ENCODE measurements at regions not wholly inside any gene's neighbourhood (a gene's known extent, or its start where the extent isn't known, plus 50 kb on each side); places are given as distances from the start of the nearest gene placed in this dataset.

DNA sequence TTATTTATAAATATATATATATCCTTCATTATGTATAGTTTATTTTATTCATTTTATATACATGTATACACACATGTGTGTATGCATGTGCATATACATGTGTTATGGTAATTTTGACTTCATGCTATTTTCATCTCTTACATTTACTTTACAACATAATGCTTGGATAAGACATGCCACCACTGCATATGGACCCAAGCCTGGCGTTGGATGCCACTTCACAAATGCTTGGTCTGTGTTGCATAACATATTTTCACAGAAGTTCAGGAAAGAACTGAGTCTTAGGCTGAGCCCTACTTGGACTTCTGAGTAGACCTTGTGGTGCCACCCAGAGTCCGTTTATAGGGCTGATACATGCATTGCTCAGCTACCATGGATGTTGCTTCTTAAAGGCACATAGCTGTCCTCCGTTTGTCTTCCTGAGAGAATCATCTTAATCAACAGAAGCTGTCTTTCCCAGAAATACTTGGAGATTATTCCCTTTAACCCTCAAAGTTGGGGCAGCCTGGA lies 337.8 kb downstream of the BTBD3 start:
- TF ChIP-seq, protein P1, sequence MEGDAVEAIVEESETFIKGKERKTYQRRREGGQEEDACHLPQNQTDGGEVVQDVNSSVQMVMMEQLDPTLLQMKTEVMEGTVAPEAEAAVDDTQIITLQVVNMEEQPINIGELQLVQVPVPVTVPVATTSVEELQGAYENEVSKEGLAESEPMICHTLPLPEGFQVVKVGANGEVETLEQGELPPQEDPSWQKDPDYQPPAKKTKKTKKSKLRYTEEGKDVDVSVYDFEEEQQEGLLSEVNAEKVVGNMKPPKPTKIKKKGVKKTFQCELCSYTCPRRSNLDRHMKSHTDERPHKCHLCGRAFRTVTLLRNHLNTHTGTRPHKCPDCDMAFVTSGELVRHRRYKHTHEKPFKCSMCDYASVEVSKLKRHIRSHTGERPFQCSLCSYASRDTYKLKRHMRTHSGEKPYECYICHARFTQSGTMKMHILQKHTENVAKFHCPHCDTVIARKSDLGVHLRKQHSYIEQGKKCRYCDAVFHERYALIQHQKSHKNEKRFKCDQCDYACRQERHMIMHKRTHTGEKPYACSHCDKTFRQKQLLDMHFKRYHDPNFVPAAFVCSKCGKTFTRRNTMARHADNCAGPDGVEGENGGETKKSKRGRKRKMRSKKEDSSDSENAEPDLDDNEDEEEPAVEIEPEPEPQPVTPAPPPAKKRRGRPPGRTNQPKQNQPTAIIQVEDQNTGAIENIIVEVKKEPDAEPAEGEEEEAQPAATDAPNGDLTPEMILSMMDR (IDR thresholded peaks at IDR 0.05; ENCODE audit: insufficient read depth, low read depth, low read length, missing control alignments): no peak

DNA sequence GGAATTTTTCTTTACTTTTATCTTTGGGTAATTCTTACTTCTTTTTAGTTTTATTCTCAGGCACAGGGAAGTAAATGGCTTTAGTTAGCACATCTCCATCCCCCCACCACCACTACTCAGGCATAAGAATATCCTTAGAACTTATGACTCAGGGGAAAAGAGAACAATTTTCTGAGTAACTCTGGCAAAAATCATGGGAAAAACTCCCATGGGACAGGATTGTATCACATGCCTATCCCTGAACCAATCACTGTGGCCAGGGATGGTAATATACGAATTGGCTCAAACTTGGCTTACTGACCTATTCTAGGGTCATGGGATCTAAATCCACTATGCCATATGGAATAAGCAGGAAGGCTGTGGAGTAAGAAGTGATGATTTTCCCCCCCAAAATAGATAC lies 339.1 kb downstream of the BTBD3 start:
- TF ChIP-seq, protein P1 (IDR thresholded peaks at IDR 0.05; ENCODE audit: insufficient read depth, low read depth, low read length, missing control alignments): no peak
- no peak for DNase-seq (ENCODE audit: low read depth)
- no peak overlapping the region for H3K4me3 ChIP-seq (ENCODE audit: low read depth, low read length)

More for the DNA sequence above, 337.8 kb downstream of the BTBD3 start:
- H3K4me3 ChIP-seq (ENCODE audit: low read depth, low read length): no peak overlapping the region
- no peak for DNase-seq (ENCODE audit: low read depth)

DNA sequence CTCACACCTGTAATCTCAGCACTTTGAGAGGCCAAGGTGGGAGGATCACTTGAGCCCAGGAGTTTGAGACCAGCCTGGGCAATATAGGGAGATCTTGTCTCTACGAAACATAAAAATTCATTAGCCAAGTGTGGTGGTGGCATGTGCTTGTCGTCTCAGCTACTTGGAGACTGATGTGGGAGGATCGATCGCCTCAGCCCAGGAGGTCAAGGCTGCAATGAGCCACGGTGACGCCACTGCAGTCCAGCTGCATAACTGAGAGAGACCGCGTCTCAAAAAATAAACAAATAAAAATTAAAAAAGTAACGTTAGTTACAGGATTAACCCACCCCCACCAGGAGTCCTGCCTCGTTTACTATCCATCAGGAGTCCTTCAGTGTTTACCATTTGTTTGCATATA lies 345.1 kb downstream of the BTBD3 start:
- TF ChIP-seq, protein P1 (IDR thresholded peaks at IDR 0.05; ENCODE audit: insufficient read depth, low read depth, low read length, missing control alignments): no peak
- no peak for DNase-seq (ENCODE audit: low read depth)

DNA sequence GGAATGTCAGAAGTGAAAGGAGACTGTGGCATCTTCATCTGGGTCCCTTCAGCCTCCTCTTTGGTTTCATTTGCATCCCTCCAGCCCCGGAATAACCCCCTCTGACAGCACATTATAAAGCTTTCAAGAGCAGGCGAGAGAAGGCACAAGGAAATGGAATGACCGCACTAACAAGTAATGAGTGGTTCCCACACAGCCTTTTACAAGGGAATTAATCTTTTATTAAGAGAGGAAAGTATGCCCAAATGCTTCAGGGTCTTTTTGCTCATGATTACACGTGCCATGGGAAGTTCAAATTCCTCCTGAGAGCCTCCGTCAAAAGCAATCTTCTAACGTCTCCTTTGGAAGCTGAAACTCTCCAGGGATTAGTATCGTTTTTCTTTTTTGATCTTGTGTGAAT lies 347.0 kb downstream of the BTBD3 start:
- no peak for DNase-seq (ENCODE audit: low read depth)
- H3K4me3 ChIP-seq (ENCODE audit: low read depth, low read length): no peak overlapping the region
- TF ChIP-seq, protein P1 (IDR thresholded peaks at IDR 0.05; ENCODE audit: insufficient read depth, low read depth, low read length, missing control alignments): no peak

More for the DNA sequence above, 345.1 kb downstream of the BTBD3 start:
- H3K4me3 ChIP-seq (ENCODE audit: low read depth, low read length): no peak overlapping the region

DNA sequence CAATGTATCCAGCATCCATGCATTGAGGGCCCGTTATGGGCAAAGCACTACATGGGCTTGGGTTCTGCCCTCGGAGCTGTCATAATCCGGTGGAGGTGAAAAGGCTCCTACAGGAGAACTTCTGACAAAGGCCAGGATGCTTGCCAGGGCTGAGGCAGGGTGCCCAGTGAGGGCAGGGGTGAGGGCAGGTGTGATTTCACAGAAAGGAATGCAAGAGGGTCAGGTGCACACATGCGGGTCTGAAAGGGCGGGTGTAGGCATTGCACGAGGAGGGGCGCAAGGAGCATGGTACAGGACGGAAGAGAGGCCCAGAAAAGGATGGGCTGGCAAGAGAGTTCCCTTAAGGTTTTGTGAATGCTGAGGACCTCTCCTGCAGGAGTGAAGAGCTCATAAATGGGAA lies 348.0 kb downstream of the BTBD3 start:
- H3K4me3 ChIP-seq (ENCODE audit: low read depth, low read length): no peak overlapping the region
- TF ChIP-seq, protein P1 (IDR thresholded peaks at IDR 0.05; ENCODE audit: insufficient read depth, low read depth, low read length, missing control alignments): no peak
- no peak for DNase-seq (ENCODE audit: low read depth)

DNA sequence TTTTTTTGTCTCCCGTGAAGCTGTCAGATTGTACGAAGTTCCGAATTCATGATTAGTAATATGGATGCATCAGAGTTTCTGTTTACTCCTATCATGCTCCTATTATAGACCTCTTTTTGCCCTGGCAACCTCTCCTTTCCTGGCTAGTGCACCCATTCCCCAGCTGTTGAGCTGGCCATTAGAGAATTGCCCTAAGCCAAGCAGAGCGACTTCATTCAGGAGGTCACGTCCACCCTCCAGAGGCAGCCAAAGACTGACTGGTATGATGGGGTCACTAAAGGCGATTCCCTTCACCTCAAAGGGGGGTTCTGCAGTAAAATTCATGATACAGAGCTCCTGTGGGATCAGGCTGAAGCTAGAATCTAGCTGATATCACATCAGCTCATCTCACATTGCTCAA lies 351.9 kb downstream of the BTBD3 start:
- no peak overlapping the region for H3K4me3 ChIP-seq (ENCODE audit: low read depth, low read length)
- TF ChIP-seq, protein P1 (IDR thresholded peaks at IDR 0.05; ENCODE audit: insufficient read depth, low read depth, low read length, missing control alignments): no peak
- DNase-seq (ENCODE audit: low read depth): no peak

DNA sequence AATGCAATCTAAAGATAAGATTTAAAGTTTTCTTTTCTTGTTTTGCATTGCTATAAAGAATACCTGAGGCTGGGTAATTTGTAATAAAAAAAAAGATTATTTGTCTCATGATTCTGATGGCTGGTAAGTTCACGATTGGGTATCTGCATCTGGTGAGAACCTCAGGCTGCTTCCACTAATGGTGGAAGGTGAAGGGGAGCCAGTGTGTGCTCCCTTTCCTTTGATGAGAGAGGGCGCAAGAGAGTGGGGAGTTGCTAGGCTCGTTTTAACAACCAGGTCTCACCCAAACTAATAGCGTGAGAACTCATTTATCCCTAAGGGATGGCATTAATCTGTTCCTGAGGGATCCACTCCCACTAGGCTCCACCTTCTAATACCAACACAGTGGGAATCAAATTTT lies 353.2 kb downstream of the BTBD3 start:
- DNase-seq (ENCODE audit: low read depth): no peak
- TF ChIP-seq, protein P1 (IDR thresholded peaks at IDR 0.05; ENCODE audit: insufficient read depth, low read depth, low read length, missing control alignments): no peak
- no peak overlapping the region for H3K4me3 ChIP-seq (ENCODE audit: low read depth, low read length)
